Astrocyte of the cerebellum (primary cell): ENCODE measurements at regions not wholly inside any gene's neighbourhood (a gene's known extent, or its start where the extent isn't known, plus 50 kb on each side); places are given as distances from the start of the nearest gene placed in this dataset.

Experiments
- DNase-seq: peaks from one replicate; pipeline ENCODE4 v3.0.0-alpha.2; 2011; ENCODE audit warnings: low read depth
- H3K4me3 ChIP-seq: 2 replicates; pipeline ENCODE4 v1.5.1; 2011; ENCODE audit warnings: mild to moderate bottlenecking, low read depth, low read length, moderate library complexity
- in situ Hi-C: cut with HindIII; loops from 2 replicates; pipeline ENCODE4 v1.10.0; 2017; ENCODE audit warnings: low sequenced_read_pairs
- TF ChIP-seq, protein P1 (sequence below): IDR thresholded peaks from 2 replicates; pipeline ENCODE4 v1.5.1; 2012; ENCODE audit warnings: low read length, low read depth, moderate library complexity, mild to moderate bottlenecking; ENCODE audit errors: missing control alignments

GRCh38 chrX:98407584-98407983 is 1523.9 kb downstream of the RPA4 start:
- no peak overlapping the region for H3K4me3 ChIP-seq
- in situ Hi-C loops: no loop called here
- TF ChIP-seq, protein P1, sequence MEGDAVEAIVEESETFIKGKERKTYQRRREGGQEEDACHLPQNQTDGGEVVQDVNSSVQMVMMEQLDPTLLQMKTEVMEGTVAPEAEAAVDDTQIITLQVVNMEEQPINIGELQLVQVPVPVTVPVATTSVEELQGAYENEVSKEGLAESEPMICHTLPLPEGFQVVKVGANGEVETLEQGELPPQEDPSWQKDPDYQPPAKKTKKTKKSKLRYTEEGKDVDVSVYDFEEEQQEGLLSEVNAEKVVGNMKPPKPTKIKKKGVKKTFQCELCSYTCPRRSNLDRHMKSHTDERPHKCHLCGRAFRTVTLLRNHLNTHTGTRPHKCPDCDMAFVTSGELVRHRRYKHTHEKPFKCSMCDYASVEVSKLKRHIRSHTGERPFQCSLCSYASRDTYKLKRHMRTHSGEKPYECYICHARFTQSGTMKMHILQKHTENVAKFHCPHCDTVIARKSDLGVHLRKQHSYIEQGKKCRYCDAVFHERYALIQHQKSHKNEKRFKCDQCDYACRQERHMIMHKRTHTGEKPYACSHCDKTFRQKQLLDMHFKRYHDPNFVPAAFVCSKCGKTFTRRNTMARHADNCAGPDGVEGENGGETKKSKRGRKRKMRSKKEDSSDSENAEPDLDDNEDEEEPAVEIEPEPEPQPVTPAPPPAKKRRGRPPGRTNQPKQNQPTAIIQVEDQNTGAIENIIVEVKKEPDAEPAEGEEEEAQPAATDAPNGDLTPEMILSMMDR: no peak
- DNase-seq: no peak

GRCh38 chrX:98409867-98410266 is 1526.2 kb downstream of the RPA4 start:
- in situ Hi-C loops: no loop called here
- TF ChIP-seq, protein P1: no peak
- H3K4me3 ChIP-seq: no peak overlapping the region
- no peak for DNase-seq

DNA sequence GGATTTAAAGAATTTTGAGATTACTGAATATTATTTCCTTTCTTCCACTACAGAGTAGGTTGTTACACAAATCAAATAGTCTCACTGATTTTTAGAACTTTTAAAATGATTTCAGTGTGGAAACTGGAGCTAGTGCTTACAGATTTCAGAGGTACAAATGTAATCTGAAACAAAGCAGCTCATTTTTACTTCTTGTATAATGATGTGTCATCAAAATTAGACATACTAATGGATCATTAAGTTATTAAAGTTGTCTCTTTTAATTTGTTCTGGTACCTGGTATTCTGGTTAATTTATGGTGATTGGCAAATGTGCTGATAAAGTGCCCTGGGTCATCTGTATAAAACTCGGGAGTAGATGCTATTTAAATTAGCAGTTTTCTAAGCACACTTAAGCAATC is 1528.3 kb downstream of the RPA4 start:
- TF ChIP-seq, protein P1: no peak
- in situ Hi-C loops: no loop called here
- no peak overlapping the region for H3K4me3 ChIP-seq
- no peak for DNase-seq

DNA sequence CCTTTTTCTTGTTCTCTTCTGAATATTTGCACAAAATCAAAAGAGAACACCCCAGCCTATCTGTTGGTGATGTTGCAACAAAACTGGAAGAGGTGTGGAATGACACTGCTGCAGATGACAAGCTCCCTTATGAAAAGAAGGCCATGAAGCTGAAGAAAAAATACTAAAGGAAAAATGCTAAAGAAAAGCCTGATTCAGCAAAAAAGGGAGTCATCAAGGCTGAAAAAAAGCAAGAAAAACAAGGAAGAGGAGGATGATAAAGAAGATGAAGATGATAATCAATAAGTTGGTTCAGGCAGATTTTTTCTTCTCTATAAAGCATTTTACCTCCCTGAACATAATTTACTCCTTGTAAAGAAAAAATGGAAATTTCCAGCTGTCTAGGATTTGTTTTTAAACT is 1538.8 kb downstream of the RPA4 start:
- in situ Hi-C loops: no loop called here
- DNase-seq: no peak
- TF ChIP-seq, protein P1: no peak
- H3K4me3 ChIP-seq: no peak overlapping the region

DNA sequence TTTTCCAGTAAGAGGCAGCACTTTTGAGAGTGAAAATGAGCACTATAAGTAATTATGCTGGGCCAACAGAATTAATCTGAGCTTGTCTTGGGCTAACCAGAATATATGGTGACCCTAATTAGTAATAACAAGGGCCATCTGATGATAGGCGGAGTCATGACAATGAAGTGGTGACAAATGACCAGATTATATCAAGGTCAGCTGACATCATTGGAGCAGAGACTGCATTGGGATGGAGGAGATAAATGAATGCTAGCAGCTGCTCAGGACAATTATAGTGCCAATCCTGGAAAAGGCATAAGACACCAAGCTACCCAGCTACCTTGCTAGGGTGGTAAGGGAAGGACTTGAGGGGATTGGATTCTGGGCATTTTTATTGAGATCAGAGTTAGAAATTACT is 1548.7 kb downstream of the RPA4 start:
- H3K4me3 ChIP-seq: no peak overlapping the region
- DNase-seq: no peak
- TF ChIP-seq, protein P1: no peak
- in situ Hi-C loops: no loop called here

DNA sequence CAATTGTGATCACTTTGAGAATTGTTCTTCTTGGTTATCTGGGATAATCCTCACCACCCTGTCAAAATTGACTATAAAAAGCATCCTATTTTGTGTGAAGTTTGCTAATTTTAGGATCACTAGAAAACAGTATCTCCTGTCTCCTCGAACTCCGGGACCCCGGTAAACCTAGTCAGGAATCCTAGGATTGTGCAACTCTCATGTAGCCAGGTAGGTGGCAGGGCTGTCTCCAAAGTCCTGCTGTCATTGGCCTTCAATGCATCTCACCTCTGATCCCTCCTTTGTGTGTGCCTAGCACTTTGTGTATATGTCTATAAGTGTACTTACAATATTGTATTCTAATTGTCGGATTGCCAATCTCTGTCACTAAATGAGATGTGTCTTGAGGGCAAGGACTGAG is 1564.8 kb downstream of the RPA4 start:
- DNase-seq: no peak
- TF ChIP-seq, protein P1: no peak
- H3K4me3 ChIP-seq: no peak overlapping the region
- in situ Hi-C loops: no loop called here

- in situ Hi-C loops: no loop called here
- TF ChIP-seq, protein P1: no peak
- no peak for DNase-seq
- no peak overlapping the region for H3K4me3 ChIP-seq
These were observed 1568.7 kb downstream of the RPA4 start for GRCh38 chrX:98452456-98452855.
